ENCODE measurements at regions not wholly inside any gene's neighbourhood (a gene's known extent, or its start where the extent isn't known, plus 50 kb on each side); places are given as distances from the start of the nearest gene placed in this dataset.

DNA sequence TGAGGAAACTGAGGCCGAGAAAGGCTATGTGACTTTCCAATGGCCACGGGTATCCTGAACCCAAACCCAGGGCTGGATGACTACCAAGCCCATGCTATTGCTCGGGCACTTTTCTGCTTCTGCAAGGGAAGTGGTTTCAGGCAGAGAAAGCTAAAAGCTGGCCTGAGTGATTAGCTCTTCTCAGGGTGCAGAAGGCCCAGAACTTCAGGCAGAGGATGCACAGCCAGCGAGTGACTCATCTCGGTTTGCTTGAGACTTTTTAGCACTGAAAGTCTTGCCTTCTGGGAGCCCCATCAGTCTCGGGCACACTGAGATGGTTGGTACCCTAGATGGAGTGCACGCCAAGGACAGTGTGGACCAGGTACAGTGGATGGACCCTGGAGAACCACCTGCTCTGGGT is 129.5 kb upstream of the SDK2 start:
- TF ChIP-seq, protein P1, sequence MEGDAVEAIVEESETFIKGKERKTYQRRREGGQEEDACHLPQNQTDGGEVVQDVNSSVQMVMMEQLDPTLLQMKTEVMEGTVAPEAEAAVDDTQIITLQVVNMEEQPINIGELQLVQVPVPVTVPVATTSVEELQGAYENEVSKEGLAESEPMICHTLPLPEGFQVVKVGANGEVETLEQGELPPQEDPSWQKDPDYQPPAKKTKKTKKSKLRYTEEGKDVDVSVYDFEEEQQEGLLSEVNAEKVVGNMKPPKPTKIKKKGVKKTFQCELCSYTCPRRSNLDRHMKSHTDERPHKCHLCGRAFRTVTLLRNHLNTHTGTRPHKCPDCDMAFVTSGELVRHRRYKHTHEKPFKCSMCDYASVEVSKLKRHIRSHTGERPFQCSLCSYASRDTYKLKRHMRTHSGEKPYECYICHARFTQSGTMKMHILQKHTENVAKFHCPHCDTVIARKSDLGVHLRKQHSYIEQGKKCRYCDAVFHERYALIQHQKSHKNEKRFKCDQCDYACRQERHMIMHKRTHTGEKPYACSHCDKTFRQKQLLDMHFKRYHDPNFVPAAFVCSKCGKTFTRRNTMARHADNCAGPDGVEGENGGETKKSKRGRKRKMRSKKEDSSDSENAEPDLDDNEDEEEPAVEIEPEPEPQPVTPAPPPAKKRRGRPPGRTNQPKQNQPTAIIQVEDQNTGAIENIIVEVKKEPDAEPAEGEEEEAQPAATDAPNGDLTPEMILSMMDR (IDR thresholded peaks at IDR 0.05; ENCODE audit: low read depth, low read length) = no peak
- TF ChIP-seq EZH2phosphoT487 (IDR thresholded peaks at IDR 0.05; ENCODE audit: low read depth) = no peak

Data from OCI-LY3 (cell line).